NCI-H510A (cell line): ENCODE measurements at regions not wholly inside any gene's neighbourhood (a gene's known extent, or its start where the extent isn't known, plus 50 kb on each side); places are given as distances from the start of the nearest gene placed in this dataset.
"Not testable (repeated sequence)": the region's sequence is repeated elsewhere in the genome, so short reads cannot be mapped to it uniquely, and the experiment has no call there.

Experiments used
- DNase-seq: peaks from one replicate; lab custom pipeline; 2025; lab: John Stamatoyannopoulos, UW

DNA sequence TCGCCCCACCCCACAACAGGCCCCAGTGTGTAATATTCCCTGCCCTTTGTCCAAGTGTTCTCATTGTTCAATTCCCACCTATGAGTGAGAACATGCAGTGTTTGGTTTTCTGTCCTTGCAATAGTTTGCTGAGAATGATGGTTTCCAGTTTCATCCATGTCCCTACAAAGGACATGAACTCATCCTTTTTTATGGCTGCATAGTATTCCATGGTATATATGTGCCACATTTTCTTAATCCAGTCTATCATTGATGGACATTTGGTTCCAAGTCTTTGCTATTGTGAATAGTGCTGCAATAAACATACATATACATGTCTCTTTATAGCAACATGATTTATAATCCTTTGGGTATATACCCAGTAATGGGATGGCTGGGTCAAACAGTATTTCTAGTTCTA lies 132.7 kb downstream of the SNX10 start:
- DNase-seq = not testable (repeated sequence)

DNA sequence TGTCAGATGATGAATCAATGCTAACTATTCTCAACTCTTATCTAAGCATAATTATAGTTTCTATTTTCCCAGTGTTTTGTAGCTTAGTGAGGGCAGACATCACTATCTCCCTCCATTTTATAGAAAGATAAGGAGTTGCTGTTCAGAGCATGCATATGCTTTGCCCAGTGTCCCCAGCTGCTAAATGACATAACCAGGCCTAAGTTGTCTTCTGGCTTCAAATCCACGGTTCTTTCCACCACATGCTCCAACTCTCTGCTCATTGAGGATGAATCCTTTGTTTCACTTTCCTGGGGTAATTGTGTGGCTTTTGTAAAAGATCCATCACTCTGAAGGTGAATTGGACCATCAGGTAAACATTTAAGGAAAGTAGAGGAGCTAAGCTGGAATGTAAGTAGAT lies 134.0 kb downstream of the SNX10 start:
- no peak for DNase-seq

DNA sequence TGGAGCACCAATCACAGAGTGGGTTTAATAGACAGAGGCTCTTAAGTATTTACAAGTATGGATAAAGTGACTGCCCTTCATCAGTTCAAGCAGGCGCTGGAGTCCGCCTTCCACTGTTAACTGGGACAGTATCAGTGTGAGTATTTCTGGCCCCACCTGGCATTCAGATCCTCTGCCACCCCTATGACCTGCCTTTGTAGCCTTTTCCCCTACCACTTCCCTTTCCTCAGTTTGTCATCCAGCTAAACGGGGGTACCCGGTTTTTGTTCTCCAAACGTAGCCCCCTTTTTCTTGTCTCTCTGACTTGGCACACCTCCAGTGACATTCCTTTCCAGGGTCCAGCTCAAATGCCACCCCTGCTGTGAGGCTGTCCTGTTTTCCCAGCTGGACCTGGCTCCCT lies 134.4 kb downstream of the SNX10 start:
- peak; percentile 49 for DNase-seq

DNA sequence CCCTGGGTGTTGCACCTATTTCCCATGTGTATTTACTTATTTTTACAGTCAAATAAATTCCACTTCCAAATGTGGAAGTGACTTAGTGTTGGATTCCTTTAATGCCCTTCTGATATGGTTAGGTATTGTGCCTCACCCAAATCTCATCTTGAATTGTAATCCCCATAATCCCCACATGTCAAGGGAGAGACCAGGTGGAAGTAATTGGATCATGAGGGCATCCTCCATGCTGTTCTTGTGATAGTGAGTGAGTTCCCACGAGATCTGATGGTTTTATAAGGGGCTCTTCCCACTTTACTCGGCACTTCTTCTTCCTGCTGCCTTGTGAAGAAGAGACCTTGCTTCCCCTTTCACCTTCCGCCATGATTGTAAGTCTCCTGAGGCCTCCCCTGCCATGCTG lies 136.9 kb downstream of the SNX10 start:
- no peak for DNase-seq

DNA sequence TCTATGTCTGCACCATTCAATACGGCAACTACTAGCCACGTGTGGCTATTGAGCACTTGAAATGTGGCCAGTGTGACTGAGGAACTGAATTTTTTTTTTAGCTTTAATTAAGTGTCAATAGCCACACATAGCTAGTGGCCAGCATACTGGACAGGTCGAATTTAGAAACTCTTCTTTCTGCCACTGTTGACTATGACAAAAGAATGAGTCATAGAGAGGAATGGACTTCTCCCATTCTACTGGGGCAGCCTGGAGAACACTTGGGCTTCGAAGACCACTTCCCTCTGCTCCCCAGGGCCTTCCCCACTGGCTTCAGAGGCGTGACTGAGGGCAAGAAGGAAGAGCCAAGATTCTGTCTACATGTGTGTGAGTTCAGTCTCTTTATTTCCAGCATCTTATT lies 137.5 kb downstream of the SNX10 start:
- no peak for DNase-seq

DNA sequence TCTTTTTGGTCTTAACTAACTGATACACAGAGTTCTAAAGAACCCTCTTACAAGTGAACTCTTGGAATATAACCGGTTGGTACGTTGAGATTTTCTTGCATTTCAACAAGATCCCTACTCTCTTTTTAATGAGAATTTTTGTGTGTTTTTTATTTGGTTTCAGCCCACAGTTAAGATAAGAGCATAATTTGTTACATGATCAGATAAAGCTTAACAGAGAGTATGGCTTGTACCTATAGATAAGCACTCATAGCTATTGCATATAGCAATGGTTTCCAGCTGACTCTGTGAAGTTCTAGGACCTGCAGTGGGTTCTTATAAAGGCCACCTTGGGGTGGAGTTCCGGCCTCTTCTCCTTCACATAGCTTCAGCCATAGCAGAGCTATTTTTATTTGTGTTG lies 143.3 kb downstream of the SNX10 start:
- no peak for DNase-seq

DNA sequence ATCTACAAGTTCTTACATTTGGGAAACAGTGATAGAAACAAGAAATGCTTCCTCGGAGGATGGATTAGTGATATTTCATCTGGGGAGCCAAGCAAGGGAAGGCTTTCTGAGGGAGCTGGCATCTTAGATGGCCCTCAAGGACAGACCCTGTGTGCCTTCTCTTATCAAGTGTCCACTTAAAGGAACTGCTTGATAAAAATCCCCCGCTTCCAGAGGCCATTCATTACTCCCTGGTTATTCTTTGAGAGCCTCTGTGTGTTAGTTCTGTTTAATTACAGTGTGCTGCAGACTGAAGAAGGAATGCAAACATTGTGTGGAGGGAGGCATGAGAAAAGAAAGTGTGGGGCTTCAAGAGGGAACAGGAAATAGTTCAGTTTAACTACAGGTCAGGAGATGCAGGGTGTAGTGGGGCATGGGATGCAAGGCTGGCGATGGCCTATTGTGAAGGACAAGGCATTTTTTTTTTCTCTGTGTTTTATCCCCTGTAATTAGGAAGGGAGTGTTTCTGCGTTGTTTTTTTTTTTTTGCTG lies 145.4 kb downstream of the SNX10 start:
- no peak for DNase-seq

DNA sequence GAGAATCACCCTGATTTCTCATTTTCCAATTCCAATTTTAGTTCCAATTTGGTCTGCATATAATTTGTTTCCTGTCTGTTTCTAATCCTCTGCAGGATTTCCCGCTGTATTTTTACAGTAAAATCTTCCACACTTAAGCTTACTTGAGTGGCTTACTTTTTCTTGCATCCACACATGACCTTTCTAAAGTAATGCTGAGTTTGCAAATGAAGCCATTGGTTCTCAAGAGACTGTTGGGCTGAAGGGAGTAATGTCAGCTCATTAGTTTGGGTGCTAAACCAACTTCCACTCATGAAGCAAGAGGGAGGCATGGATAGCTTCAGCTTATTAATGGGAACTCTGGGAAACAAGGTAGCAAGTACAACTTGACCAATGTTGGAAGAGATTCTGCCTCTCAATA lies 146.4 kb downstream of the SNX10 start:
- no peak for DNase-seq

DNA sequence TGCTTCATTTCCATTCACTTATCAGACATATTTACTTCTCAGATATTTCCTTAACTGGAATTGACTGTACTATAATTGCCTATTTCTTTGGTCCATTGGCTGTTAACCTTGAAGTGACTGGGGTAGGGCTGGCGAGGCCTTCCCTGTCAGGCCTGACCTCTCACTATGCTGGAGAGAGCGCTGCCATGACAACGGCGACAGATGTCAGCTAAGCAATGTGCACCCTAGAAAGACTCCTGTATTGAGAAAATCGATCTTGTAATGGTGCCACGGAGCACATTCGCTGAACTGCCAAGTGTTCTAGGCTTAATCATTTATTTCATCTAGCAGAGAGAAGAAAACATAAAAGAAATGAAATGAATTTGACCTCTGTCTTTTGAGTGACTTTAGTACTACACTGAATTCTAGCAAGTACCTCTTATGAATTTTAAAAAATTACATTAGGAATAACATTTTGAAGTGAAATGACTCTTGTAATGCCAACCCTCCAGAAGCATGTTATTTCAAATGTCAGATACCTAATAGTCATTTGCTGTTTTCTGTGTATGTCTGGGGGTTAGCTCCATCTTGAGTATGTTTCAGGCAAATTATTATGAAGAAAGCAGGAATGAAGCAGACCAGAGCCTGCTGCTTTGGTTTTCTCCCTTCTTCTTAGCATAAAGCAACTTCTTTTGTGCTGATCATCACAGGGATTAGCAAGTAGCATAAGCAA lies 148.0 kb downstream of the SNX10 start:
- peak; percentile 48 for DNase-seq

DNA sequence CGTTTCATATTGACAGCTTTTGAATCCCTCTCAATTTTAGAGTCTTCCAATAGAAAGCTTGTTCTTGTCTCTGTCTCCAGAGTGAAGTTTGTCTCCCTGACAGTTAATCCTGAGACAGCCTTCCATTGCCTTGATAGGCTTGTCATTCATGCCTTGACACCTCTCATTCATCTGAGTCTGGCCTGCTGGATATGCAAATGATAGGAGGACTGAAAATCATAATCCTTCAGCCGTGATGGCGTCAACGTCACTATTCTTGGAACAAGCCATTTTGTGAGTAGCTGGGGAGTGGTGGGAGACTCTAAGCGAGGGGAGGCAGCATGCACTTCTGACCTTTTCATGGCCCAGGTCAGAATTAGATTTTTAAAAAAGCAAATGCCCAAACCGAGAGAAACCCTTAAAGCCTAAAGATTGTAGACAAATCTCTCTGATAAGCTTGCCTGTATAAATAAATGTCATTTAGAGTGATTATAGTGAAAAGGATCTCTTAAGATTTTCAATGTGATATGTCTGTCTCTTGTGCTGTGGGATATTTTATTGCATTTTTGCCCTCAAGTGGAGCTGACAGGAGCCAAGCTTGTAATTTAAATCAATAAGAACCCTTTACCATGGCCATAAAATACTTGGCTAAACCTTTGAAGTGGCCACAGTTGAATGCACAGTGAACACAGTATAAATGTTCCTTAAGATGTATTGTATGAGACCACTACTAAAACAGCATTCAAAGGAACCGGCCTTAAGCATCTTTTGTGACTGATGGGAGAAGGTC lies 148.8 kb downstream of the SNX10 start:
- peak; percentile 44 for DNase-seq

DNA sequence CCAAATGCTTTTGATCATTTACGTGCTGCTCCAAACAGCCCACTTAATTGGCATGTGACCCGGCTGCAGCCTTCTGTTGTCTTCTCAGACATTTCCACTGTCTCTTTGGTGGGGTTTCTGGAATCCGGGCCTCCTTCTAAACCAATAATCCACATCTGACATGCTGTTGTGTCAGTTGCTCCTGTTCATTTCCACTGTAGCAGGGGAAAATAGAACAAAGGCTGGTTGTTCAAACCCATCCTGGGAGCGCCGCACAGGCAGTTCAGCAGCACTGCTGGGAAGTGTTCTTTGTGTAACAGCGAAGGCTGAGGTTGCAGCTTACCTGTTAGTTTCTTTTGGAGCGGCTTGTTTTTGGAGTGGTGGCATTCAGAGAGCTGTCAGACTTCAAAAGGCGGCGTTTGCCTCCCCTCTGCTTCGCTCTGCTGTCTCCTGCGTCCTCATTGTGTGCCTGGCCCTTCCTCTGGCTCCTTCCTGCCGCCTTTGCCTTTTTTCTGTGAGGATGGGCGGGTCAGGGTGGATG lies 149.4 kb downstream of the SNX10 start:
- peak; percentile 44 for DNase-seq

DNA sequence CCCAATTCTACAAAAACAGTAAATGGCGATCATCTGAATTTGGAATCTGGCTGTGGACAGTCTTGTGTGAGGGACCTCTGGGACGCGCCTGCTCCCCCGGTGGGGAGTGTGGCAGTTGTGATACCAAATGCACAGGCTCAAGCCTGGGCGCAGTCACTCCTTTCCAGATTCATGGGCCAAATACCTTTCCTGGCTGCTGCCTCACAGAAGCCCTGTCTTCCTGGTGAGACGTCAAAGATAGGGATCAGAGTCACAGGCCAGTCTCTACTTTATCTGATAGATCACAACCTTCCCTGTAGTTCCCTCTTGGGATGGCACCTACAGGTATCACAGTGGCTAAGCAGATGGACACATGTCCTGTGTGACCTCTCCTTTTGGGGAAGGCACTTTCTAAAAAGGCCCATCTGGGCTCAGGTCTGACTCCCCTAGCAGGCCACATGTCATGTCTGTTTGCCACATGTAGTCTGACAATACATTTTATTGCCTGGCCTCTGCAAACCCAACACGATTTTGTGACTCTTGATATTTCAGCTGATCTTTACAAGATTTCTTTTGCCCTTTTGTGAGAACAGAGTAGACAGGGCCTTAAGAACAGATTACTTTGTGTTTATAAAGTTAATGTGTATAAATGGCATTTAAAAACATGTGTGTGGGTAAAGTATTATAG lies 150.1 kb downstream of the SNX10 start:
- DNase-seq = no peak

DNA sequence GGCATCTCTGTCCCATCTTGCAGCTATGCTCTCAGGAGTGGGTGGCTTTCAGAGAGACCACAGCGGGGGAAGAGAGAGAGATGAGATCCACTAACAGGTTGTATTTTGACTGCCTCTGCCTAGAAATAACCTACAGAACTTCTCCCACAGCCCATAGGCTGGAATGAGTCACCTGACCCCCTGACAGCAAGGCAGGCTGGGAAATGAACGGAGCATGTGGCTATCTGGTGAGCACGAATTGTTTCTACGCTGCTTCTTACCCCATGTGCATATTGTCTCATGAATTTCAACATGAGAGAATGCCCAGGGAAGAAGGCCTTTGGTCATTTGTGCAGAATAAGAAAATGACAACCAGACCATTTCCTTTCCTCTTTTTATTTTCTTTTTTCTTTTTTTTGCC lies 151.3 kb downstream of the SNX10 start:
- DNase-seq = no peak

DNA sequence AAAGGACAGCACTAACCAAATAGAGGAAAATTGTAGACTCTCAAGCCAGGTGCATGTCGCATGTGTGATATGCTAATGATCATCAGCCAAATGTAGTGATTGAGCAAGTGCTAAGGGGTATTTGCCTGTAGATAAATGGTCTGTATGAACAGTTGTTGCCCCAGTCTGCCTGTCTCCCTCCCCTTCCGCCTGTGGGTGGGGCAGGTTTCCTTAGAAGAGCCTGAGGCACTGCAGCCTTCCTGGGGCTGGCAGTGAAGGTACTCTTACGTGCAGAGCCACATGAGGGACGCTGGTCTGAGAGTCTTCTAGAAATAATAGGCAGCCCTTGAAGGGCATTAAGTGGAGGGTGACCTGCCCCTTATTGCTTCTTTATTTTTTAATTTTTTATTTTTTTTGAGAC lies 152.1 kb downstream of the SNX10 start:
- no peak for DNase-seq

DNA sequence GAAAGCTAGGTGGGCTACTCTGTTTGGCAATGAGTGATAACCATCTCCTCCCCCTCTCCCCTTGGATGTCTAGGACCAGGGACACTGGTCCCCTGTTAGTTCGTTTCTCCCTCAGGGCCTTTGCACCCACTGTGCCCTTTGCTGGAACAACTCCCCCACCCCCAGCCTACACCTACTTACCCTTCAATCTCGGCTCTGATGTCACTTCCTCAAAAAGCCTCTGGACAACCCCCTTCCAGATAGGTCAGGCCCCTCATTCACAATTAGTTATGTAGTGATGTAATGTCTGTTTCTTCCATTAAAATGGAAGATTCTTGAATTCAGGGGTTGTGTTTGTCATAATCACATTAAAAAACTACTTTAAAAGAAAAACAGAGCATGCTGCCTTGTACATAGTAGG lies 152.9 kb downstream of the SNX10 start:
- DNase-seq = no peak

DNA sequence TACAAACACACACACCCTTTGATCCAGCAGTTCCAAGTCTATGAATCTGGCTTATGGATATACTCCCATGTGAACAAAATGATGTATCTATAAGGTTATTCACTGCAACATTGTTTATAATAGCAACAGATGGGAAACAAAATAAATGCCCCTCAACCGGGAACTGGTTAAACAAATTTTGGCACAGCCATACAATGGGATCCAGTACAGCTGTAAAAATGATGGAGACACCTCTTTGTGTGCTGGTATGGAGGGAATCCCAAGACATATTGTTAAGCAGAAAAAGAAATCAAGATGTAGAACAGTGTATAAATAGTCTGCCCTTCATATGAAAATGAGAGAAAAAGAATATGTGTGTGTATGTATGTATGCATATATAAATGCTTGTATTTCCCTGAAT lies 155.5 kb downstream of the SNX10 start:
- DNase-seq = no peak

DNA sequence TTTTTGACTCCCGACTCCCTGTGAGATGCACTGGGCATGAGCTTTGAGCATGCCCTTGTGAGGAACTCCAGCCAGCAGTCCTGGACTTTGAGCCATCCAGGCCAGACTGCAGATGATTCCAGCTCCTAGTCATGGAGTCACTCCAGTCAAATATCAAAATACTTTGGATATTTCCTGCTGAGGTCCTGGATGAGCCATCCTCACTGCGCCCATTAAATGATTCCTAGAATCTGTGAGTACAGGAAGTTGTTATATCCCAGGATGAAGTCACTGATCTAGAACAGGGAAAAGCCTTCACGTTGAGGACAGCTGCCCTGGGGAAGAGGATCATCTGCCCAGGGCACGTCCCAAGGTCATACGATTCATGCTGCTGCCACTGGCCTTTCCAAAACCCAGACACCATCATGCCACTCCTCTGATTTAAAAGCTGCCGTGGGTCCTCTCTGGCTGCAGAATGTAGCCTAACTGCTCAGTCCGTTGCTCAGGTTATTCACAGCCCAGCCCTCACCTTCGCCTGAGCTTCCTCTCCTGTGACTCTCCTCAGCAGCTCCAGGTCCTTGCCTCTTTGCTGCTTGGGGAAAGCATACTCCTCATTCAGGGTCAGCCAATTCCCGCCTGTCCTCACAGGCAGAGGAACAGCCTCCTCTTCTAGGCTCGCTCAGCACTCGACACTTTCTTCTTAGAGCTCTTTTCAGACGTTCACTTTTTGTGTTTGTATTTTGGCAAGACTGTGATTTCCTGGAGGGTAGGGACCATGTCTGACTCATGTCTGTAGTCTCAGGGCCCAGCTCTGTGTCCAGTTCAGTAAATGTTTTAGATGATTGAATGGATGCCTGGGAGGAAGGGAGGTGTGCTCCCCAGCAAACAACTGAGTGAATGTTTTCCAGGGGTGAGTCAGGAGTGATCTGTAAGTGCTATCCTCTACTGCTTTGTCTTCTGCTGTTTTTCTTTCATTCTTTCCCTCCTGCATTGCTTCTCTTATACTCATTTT lies 157.8 kb downstream of the SNX10 start:
- DNase-seq = no peak

DNA sequence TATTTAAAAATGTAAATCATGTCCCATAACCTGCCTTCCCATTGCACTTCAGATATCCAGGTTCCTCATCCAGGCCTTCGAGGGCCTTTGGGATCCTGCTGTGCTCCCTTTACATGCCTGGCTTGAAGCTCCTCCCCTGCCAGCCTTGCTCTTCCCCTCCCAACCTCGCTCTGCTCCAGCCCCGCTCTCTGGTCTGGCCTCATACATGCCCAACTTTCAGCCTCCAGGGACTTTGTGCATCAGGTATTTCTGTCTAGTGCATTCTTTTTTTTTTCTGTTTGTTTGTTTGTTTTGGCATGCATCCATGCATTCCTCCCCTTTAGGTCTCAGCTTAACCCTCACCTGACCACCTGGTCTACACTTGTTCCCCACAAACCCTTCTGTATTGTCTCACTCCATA lies 160.3 kb downstream of the SNX10 start:
- DNase-seq = peak; percentile 56

DNA sequence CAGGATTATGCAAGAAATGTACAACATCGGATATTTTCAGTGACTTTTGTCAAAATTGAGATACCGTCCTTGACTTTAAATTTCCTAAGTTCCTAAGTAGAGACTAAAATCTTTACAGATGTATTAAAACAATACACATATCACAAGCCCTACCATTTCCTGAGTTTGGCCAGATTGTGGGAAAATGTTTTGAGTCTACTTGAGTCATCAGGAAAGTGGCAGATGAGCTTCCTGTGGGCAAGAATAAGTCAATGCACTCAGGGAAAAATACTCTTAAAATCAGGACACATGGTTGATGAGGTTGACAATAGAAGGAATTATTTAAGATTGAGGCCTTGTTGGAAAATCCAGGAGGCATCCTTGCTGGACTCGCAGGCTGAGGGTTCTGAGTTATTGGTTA lies 162.5 kb downstream of the SNX10 start:
- DNase-seq = no peak

DNA sequence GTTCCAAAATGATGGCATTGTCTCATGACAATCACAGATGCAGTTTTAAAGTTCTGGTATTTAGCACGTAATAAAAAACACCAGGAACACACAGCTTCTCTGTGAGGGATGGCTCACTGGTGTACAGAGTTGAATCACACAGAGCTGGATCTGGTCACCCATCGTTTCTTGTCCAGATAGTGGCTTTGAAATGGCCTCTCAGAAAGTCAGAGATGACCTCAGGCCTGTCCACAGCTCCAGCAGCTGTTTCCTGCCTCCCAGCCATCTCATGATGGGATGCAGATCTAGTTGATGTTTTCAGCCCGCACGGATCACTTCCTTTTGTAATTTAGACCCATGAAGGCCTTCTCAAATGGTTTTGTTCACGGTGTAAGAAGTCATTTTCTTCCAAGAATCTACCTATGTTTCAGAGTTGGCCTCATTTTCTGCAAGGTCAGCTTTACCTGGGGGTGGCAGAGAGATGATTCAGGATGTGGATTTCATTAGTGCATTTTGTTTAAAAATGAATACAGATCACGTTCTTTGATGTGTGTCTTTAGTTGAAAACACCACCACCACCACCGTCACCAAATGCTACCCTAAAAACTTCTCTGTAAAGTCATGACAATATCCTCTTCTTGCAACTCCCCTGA lies 166.2 kb downstream of the SNX10 start:
- DNase-seq = no peak
